ENCODE measurements at regions not wholly inside any gene's neighbourhood (a gene's known extent, or its start where the extent isn't known, plus 50 kb on each side); places are given as distances from the start of the nearest gene placed in this dataset.

GRCh38 chr11:112584672-112585071 is 324.0 kb upstream of the PLET1 start:
- TF ChIP-seq CTCF (IDR thresholded peaks at IDR 0.05) (no peak), POLR2A (IDR thresholded peaks at IDR 0.05) (no peak), POLR2AphosphoS5 (IDR thresholded peaks at IDR 0.05; ENCODE audit: insufficient read depth in 1 of 2, low read depth in 1 of 2) (no peak)

Data from vagina (tissue), 2 donors.